Bone marrow (tissue), 2 donors: ENCODE measurements at regions not wholly inside any gene's neighbourhood (a gene's known extent, or its start where the extent isn't known, plus 50 kb on each side); places are given as distances from the start of the nearest gene placed in this dataset.

Experiments
- DNase-seq, 2 donors: peaks; one replicate each; lab custom pipeline; 2025; lab: John Stamatoyannopoulos, UW

GRCh38 chr2:41881249-41881648, 166.6 kb upstream of the PKDCC start:
- no peak for DNase-seq

DNA sequence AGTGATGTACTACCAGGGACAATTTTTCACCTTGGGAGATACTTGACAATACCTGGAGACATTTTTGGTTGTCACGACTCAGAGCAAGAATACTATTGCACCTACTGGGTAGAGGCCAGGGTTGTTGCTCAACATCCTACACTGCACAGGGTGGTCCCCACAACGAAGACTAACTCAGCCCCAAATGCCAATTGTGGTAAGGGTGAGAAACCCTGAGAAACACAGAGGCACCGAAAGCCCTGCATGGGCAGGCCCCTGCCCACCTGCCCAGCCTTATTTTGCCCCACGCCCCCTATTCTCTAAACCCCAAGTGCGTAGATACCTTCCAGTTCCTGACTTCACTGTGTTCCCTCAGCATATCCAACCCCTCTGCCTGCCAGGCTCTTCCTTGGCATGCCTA, 163.1 kb upstream of the PKDCC start:
- no peak for DNase-seq

- no peak for DNase-seq
Observed at GRCh38 chr2:41886145-41886664, 161.6 kb upstream of the PKDCC start.

GRCh38 chr2:41886757-41887156, 161.1 kb upstream of the PKDCC start:
- DNase-seq, result no peak

- no peak for DNase-seq
Observed at GRCh38 chr2:41890341-41890740, 157.5 kb upstream of the PKDCC start.

GRCh38 chr2:41892476-41892875, 155.3 kb upstream of the PKDCC start:
- DNase-seq, result no peak

- DNase-seq, result no peak
Observed at GRCh38 chr2:41894563-41895333, 153.1 kb upstream of the PKDCC start.

DNA sequence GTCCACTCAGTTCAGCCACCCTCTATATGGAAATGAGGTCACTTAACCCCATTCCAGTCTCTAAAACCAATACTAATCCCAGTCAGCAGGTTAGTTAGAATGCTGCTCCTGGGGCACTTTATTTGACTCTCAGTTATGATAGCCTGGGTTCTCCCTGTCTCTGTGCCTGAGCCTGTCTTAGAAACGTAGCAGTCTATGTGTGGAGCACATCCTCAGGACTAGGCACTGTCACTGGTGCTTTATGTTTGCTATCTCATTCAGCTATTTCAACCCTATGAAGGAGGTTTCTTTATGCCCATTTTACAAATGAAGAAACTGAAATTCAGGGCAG, 152.5 kb upstream of the PKDCC start:
- DNase-seq, result no peak

- DNase-seq, result no peak
Observed at GRCh38 chr2:41896186-41896846, 151.5 kb upstream of the PKDCC start.

DNA sequence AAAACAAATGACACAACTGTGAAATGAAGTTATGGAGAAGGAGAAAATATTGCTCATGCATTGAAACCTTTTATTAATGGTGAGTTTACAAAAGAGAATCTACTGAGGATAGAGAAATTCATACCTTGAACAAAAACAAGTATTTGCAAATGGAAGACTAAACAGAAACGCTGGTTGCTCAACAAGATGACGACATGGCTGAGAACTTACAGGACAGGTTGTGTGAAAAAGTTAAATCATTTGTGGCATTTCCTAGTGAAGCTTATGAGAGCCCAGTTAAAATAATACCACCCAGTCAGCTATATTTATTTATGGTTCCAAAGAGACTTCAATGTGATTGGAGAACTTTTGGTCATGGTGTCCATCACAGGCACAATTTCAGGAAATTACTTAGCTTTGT, 148.6 kb upstream of the PKDCC start:
- no peak for DNase-seq

DNA sequence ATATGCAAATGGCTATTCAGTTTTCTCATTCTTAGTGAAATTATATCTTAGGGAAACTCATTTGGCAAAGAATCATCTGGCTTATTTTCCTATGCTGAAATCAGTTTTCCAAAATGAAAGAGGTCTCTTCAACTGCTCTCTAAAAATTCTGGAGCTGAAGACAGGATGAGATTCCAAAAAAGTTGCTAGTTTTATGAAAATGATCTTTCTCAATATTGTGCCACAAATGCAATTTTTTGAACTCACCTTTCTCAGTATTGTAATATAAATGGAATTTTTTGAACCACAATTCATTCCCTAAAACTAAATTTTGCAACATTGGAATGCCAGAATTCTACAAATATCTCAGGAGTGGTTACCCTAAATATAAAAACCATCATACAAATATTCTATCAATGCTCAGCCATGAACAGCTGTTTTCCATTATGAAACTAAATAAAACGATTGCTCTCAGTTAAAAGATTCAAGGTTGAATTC, 147.7 kb upstream of the PKDCC start:
- no peak for DNase-seq

DNA sequence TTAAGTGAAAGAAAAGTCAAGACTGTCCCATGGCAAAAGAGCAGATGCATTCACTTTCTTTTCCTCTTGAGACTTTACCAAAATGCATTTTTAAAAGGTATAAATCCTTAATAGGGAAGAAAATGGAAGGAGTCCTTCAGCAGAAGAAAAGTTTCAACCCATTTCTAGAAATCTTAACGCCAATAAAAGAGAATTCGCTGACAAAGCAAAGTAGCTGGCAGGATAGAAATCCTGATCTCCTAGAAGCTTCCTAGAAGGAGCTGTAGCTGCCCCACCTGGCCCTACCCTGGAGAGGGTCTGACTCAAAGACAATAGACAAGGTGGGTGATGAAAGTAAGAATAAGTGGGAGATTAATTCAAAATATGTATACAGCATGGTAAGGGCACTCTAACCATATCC, 144.9 kb upstream of the PKDCC start:
- no peak for DNase-seq

DNA sequence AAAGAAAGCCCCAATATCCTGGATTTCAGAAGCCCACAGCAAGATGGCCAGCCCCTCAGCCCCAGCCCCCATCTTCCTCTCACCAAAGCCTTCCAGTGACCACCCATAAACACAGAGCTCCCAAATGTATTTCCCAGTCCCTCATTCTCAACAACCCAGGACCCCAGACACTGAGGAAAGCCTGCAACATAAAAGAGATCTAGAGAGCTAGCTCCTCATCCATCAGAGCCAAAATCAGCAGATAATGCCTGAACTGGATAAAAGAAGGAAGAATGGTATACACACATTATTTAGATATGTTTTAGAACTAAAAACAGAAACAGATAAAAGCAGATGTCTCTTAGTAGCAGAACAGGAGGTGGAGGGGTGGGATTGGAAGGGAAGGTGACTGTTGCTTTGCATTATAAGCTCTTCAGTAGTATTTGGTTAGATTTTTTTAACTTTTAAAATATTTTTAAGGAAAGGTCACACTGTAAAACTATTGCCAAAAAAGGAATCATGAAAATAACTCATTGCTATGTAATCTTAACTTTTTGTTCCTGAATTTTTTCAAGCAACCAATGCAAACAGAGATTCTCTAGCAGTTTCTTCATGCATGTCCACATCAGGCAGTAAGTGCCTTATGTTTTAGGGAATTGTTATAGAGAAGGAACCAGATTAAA, 144.2 kb upstream of the PKDCC start:
- DNase-seq, result no peak

DNA sequence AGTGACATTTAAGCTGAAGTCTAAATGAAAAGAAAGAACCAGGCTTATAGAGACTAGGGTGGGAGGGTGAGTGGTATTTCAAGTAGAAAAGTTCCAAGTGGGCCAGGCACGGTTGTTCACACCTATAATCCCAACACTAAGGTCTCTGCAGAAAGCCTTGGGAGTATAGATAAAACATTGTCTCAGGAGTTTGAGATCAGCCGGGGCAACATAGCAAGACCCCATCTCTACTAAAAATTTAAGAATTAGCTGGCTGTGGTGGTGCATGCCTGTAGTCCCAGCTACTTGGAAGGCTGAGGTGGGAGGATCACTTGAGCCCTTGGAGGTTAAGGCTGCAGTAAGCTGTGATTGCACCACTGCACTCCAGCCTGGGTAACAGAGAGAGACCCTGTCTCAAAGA, 143.4 kb upstream of the PKDCC start:
- no peak for DNase-seq

DNA sequence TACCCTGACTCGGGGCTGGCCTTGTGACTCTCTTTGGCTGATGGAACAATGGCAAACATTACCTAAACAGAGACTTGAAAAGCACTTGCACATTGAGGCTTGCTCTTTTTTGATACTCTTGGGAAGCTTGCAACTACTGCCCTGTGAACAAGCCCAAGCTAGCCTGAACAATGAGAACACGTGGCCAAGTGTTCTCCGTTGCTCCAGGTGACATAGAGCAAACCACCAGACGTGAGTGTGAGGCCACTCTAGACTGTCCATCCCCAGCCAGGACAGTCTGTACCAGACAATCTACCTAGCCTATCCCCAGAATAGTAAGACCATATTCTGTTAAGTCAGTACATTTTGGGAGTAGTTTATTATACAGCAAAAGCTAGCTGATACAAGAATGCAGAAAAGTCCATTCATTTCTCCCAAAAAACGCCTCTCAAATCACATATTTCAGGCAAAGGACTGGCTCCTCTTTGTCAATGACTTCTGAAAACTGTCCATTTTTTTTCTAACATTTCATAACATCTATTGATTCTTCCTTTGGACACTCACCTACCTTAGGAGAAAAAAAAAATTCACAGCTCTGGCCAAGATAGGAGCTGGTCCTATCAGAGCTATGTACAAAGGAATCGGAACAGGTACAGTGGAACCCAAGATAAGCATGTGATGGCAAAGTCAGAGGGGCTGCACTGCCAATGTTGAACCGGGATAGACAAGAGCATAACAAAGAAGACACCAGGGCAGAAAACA, 142.1 kb upstream of the PKDCC start:
- no peak for DNase-seq

- DNase-seq, result no peak
Observed at GRCh38 chr2:41906338-41906725, 141.5 kb upstream of the PKDCC start.

DNA sequence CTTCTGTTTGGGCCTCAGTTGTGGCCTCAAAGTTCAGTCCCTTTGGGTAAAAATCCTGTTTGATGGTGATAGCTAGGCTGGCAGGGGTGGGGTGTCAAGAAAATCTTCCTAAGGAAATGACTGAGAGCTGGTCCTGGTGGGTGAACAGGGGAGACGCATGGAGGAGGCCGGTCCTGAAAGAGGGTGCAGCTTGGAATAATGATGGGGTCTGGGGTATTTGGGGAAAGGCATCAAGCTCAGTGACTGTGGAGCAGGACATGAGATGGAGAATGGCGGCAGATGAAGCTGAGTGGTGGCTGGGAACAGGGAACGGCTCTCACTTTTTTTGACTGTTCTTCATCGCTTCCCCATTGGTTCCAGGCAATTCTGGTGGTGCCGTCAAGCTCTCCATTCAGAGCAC, 140.7 kb upstream of the PKDCC start:
- no peak for DNase-seq

GRCh38 chr2:41907771-41908207, 140.0 kb upstream of the PKDCC start:
- no peak for DNase-seq

GRCh38 chr2:41908349-41908748, 139.5 kb upstream of the PKDCC start:
- no peak for DNase-seq

DNA sequence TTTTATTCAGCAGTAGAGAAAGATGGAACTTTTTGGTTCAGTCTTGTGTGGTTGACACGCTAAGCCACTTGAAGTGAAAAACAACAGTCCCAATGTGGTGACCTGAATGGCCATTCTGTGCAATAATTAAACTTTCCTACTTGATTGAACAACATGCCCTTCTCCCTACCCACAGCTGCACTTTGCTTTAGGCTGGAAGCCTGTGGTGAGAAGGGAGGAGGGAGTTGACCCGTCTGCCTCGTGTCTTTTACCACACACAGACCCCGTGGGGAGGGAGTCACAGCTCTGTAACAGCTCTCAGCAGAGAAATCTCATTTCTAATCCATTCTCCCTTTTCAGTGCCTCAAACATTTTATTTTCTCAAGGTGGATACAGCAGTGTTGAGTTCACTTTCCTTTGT, 138.2 kb upstream of the PKDCC start:
- no peak for DNase-seq

DNA sequence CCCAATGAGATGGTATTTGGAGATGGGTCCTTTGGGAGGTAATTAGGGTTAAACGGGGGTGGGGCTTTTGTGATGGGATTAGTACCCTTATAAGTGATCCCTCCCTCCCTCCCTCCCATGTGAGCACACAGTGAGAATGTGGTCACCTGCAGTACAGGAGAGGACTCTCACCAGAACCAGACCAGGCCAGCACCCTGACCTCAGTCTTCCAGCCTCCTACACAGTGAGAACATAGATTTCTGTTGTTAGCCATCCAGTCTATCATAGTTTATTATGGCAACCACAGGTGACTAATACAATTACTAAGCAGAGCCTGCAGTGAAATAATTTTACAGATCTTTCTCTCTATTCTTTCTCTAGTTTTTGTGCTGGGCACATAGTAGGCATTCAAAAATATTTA, 137.7 kb upstream of the PKDCC start:
- no peak for DNase-seq

DNA sequence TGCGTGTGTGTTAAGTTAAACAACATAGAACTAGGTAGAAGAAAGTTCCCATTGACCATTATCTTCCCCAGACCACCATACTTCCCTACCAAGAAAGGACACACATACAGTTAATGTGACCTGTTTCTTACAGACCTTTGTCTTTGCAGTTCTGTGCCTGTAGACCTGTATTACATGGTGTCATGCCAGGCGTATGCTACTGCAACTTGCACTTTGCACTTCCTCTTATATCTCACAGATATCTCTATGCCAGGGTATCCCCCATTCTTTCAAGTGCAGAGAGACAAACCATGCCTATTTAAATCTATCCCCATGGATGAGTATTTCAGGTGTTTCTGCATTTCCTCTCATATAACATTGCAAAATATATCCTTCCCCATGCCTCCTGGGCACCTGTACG, 136.8 kb upstream of the PKDCC start:
- no peak for DNase-seq
